H54 (cell line): ENCODE measurements at regions not wholly inside any gene's neighbourhood (a gene's known extent, or its start where the extent isn't known, plus 50 kb on each side); places are given as distances from the start of the nearest gene placed in this dataset.

Experiments
- DNase-seq: peaks from one replicate; pipeline ENCODE4 v3.0.0; 2011; ENCODE audit warnings: low spot score, mixed read lengths; ENCODE audit not compliant: insufficient read length
- FAIRE-seq: peaks from 3 replicates; lab custom pipeline; 2011; peaks lifted over from hg19 to GRCh38; lab: Jason Lieb, UNC
- POLR2A ChIP-seq: IDR thresholded peaks from 2 replicates; pipeline ENCODE4 v1.6.1; 2011; ENCODE audit warnings: low read depth, mild to moderate bottlenecking, low read length

GRCh38 chr1:229086091-229086490 is 184.8 kb upstream of the RAB4A start:
- DNase-seq: no peak
- TF ChIP-seq POLR2A: no peak
- no peak for FAIRE-seq

- FAIRE-seq (no peak), DNase-seq (no peak)
- TF ChIP-seq POLR2A: no peak
Measured at GRCh38 chr1:229086686-229087085, 184.2 kb upstream of the RAB4A start.

DNA sequence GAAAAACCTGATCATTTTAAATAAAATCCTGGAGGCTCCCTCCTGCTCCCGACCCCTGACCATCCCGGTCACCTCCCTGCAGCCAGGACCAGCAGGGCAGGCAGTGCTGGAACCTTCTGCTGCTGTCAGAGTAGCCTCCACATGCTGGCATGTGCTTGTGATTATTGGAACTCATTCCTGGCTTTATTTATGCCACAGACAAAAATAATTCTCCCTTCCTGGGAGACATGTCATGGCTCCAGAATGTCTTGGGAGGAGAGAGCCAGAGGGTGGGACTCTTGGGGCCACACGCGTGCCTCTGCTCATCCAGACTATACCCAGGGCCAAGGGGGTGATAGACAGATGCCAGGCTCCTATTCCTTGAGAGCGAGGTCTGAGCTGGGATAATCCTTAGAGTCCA is 183.6 kb upstream of the RAB4A start:
- DNase-seq (no peak), FAIRE-seq (no peak)
- no peak for TF ChIP-seq POLR2A

DNA sequence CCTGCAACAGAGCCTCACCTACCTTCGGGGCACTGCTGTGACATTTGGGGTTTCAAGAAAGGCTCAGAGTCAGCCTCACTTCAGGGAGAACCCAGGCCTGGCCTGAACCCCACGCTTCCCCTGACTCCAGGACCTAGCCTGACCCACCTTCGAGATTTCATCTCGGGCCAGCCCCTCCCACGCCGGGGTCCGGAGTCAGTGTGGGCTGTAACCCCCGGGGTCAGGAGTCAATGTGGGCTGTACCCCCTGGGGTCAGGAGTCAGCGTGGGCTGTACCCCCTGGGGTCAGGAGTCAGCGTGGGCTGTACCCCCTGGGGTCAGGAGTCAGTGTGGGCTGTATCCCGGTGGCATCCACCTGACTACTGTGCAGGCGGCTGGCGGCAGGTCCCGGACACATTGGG is 183.0 kb upstream of the RAB4A start:
- TF ChIP-seq POLR2A: no peak
- FAIRE-seq: no peak

GRCh38 chr1:229088711-229089110 is 182.2 kb upstream of the RAB4A start:
- TF ChIP-seq POLR2A: no peak
- no peak for FAIRE-seq
- DNase-seq: no peak

More for the DNA sequence above, 183.0 kb upstream of the RAB4A start:
- no peak for DNase-seq

DNA sequence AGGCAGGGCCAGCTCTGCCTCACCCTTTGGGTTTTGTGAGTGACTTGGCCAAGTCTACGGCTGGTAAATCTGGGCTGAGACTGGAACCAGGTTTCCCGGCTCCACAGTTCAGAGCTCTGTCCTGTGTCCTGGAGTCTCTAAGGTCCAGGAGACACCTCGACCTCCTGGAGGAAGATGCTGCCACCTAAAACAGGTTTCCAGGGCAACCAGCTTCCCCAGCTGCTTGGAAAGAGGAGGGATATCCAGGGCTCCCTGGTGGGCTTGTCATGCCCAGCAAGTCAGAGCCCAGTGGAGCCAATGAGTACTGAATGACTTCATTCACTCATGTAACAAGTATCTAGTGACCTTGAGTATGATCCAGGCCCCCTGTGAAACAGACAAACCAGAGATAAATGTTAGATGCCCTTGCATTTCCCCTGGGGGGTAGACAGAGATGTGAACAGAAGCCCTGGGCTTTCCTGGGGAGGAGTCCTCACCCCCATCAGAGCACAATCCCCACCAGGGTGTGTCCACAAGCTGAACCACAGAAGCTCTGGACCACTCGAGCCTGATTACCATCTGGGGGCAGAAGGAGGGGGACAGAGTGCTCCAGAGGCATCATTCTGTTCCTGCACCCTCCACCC is 181.2 kb upstream of the RAB4A start:
- FAIRE-seq: no peak

GRCh38 chr1:229091721-229092136 is 179.2 kb upstream of the RAB4A start:
- DNase-seq (no peak), FAIRE-seq (no peak)
- TF ChIP-seq POLR2A: no peak

More for the DNA sequence above, 181.2 kb upstream of the RAB4A start:
- DNase-seq: no peak
- no peak for TF ChIP-seq POLR2A

GRCh38 chr1:229092377-229093237 is 178.3 kb upstream of the RAB4A start:
- DNase-seq: no peak
- no peak for TF ChIP-seq POLR2A
- FAIRE-seq: no peak

DNA sequence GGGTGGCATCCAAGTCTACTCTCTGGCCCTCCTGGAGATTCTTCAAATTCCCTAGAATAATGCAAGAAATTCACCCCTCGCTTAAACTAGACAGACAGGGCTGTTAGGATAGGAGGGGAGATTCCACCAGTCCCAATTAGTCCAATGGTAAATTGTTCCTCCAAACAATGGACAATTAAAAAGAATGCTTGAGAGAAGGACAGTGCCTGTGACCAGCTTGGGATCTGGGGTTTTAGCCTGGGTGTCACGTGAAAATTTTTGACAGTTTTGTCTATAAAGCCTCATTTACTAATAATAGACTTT is 177.7 kb upstream of the RAB4A start:
- DNase-seq: no peak
- no peak for TF ChIP-seq POLR2A
- no peak for FAIRE-seq

DNA sequence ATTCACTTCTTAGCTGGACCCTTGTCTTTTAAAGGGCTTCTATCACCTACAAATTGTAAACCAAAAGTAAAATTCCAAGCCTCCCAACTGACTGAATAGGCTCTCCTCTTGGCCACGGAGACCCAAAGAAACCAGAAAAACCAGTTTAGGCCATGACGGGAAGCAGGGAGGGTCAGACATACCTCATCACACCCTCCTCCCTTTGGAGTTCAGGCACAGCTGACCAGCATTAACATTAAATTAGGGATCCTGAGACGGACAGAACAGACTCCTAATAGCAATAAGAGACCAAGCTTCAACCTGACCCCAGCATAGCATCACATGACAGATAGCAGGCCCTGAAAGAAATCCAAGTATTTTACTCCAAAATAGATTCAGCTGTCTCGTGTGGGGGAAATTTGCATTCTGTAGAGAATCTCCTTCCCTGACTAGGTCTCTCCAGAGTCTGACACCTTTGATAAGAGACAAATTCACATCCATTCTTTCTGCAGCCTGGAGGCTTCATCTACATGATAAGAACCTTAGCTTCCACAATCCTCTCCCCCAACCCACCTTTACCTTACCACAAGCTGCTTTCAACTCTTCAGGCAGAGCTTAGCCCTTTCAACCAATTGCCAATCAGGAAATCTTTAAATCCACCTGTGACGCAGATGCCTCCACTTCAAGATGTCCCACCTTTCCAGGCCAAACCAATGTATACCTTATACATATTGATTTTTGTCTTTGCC is 177.1 kb upstream of the RAB4A start:
- FAIRE-seq (no peak), DNase-seq (no peak)
- no peak for TF ChIP-seq POLR2A

DNA sequence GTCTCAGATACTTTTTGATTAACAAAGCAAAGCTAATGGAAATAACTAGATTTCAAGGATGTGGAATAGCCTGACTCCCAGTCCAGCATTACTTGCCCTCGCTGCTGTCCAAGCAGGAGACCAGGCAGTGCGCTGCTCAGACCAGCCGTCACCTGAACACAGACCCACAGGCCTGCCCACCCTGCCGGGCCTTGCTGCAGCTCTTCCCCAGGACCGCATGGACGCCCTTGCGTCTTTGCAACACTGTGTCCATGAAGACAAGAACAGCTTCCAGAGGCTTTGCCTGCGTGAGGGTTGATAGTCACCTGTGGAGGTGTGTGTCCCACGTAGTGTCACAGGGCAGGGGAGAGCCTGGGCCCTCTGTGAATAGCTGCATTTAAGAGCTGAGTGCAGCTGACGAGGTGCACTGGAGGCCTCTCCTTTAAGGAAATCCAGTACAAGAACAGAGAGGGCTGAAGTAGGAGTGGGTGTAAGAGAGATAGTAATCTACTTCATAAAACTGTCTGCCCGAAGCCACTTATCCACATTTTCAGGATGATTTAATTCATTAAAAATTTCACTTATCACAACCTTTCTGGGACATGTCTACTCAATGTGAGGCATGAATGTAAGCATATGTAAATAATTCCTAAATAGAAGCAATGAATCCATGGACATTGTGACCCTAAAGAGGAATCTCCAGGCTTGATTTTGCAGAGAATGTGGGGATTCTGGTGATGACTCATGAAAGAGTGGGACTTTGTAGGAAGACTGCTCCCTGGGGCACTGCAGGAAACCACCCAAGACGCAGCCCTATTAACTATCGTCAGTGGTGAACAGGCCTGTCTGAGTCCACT is 176.2 kb upstream of the RAB4A start:
- DNase-seq (no peak), FAIRE-seq (no peak)
- TF ChIP-seq POLR2A: no peak

DNA sequence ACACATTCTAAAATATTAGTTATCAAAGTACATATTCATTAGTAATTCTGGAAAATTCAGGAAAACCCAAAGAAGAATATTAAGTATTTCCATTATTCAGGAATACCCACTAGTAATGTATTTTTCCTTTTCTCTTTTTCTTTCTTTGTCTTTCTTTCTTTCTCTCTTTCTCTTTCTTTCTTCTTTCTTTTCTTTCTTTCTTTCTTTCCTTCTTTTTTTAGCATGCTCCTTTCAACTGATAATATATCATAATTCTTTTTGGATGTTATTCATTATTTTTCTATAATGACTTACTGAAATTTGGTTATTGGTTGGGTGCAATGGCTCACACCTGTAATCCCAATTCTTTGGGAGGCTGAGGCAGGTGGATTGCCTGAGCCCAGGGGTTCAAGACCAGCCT is 175.6 kb upstream of the RAB4A start:
- FAIRE-seq: no peak
- TF ChIP-seq POLR2A: no peak
- DNase-seq: no peak

DNA sequence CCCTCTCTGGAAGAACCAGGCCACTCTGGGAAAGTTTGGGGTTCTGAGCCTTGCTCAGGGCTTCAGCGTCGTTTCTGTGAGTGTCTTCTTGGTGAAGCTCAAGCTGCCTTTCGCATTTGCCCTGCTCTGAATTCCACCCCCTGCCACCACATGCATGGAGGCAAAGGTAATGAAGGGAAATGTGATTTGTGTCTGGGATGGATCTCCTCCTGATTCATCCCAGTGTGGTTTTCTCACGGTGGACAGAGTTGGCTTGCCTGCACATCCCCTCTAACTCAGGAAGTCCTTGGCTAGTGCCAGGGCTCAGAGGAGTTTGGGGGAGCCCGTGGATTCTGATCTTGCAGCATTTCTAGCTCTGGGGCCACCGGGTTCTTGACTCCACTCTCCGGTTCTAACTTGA is 173.6 kb upstream of the RAB4A start:
- DNase-seq (no peak), FAIRE-seq (no peak)
- no peak for TF ChIP-seq POLR2A
